ENCODE measurements at regions not wholly inside any gene's neighbourhood (a gene's known extent, or its start where the extent isn't known, plus 50 kb on each side); places are given as distances from the start of the nearest gene placed in this dataset.

DNA sequence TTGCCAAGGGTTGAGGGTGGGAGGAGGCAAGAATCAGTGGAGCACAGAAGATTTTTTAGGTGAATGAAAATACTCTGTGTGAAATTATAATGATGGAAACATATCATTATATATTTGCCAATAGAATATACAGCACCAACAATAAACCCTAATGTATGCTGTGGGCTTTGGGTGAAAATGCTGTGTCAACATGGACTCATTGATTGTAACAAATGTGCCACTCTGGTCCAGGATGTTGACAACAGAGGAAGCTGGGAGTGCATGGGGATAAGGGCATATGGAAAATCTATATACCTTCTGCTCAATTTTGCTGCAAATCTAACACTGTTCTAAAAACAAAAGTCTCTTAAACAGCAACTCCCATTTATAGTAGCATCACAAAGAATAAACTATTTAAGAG lies 114.3 kb downstream of the LYZL1 start:
- DNase-seq, result no peak

DNA sequence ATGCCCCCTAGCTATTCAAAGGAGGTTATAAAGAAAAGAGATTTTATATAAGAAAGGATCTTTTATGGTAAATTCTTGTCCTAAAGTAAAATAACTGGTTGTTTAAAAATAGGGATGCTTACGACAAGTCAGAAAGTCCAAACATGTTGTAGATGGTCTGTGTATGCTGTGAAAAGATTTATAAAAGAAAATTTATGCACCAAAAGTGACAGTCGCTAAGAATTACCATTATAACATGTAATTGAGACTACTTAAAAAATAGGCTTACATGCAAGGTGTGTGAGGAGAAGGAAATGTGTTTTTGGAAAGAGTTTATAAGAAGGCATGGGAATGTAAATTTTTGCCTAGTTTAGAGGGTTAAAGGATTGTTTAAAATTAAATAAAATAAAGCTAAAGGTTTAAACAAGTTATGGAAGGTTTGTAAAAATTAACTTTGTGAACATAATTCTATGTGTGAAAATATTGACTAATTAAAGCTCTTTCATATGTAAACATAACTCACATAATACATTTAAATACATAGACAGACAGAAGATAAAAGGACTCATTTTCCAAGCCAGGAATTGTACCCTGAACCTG lies 118.5 kb downstream of the LYZL1 start:
- DNase-seq, result no peak

Measured in NCI-H1105 (cell line).